Breast epithelium (tissue), 3 donors: ENCODE measurements at regions not wholly inside any gene's neighbourhood (a gene's known extent, or its start where the extent isn't known, plus 50 kb on each side); places are given as distances from the start of the nearest gene placed in this dataset.

Experiments used
- CTCF ChIP-seq, 3 donors: fragments of 450-650 bp; IDR thresholded peaks; one replicate each; pipeline ENCODE4 v1.5.1; 2016 to 2017; ENCODE audit warnings: antibody characterized with exemption in 3 of 3, mild to moderate bottlenecking in 3 of 3, moderate library complexity in 3 of 3
- POLR2AphosphoS5 ChIP-seq, 3 donors: sonication (generic); formaldehyde crosslinking; IDR thresholded peaks; one replicate each; pipeline ENCODE4 v1.6.1; 2017; ENCODE audit warnings: antibody characterized with exemption in 3 of 3

GRCh38 chr12:46701356-46701755, 124.4 kb downstream of the SLC38A4 start:
- TF ChIP-seq POLR2AphosphoS5 (IDR thresholded peaks at IDR 0.05) (no peak), CTCF (IDR thresholded peaks at IDR 0.05) (no peak)
